ENCODE measurements at regions not wholly inside any gene's neighbourhood (a gene's known extent, or its start where the extent isn't known, plus 50 kb on each side); places are given as distances from the start of the nearest gene placed in this dataset.

DNA sequence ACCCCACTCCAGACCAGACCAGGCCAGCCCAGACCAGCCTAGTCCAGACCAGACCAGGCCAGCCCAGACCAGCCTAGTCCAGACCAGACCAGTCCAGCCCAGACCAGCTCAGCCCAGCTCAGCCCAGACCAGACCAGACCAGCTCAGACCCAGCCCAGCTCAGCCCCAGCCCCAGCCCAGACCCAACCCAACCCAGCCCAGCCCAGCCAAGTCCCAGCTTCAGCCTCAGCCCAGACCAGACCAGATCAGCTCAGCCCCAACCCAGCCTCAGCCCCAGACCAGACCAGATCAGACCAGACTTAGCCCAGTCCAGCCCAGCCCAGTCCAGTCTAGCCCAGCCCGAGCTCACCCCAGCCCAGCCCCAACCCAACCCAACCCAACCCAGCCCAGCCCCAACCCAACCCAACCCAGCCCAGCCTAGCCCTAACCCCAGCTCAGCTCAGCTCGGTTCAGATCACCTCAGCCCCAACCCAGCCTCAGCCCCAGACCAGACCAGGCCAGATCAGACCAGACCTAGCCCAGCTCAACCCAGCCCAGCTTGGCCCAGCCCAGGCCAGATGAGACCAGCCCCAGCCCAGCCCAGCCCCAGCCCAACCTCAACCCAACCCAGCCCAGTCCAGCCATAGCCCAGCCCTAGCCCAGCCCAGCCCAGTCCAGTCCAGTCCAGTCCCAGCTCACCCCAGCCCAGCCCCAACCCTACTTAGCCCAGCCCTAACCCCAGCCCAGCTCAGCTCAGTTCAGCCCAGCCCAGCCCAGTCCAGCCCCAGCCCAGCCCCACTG is 204.7 kb downstream of the BCL11B start:
- Histone ChIP-seq H3K36me3 (no peaks in the 10 kb centered on the region), H3K4me3 (no peak overlapping the region), H3K4me1 (no peaks in the 10 kb centered on the region), H3K9me3 (peaks cover 0 to 36% (median 0%) of the 10 kb centered on the region in 4 donors), H3K27ac (no peak overlapping the region), H3K27me3 (no peaks in the 10 kb centered on the region)
- 100% methylated on average over 1 of the region's 2 CpGs for WGBS, 2 donors
- DNase-seq (ENCODE audit: low spot score in 2 of 2) = no peak
- TF ChIP-seq EP300 (IDR thresholded peaks at IDR 0.05) = no peak
- TF ChIP-seq POLR2A (IDR thresholded peaks at IDR 0.05) = no peak
- TF ChIP-seq, protein P1, sequence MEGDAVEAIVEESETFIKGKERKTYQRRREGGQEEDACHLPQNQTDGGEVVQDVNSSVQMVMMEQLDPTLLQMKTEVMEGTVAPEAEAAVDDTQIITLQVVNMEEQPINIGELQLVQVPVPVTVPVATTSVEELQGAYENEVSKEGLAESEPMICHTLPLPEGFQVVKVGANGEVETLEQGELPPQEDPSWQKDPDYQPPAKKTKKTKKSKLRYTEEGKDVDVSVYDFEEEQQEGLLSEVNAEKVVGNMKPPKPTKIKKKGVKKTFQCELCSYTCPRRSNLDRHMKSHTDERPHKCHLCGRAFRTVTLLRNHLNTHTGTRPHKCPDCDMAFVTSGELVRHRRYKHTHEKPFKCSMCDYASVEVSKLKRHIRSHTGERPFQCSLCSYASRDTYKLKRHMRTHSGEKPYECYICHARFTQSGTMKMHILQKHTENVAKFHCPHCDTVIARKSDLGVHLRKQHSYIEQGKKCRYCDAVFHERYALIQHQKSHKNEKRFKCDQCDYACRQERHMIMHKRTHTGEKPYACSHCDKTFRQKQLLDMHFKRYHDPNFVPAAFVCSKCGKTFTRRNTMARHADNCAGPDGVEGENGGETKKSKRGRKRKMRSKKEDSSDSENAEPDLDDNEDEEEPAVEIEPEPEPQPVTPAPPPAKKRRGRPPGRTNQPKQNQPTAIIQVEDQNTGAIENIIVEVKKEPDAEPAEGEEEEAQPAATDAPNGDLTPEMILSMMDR (IDR thresholded peaks at IDR 0.05) = no peak

- no peak overlapping the region for H3K27ac ChIP-seq
- no peak for DNase-seq (ENCODE audit: low spot score in 2 of 2)
- H3K27me3 ChIP-seq = no peaks in the 10 kb centered on the region
- no peaks in the 10 kb centered on the region for H3K36me3 ChIP-seq
- H3K4me3 ChIP-seq = no peak overlapping the region
- H3K9me3 ChIP-seq = peaks cover 0 to 36% (median 0%) of the 10 kb centered on the region in 4 donors
- TF ChIP-seq, protein P1 (IDR thresholded peaks at IDR 0.05) = no peak
- no peak for TF ChIP-seq POLR2A (IDR thresholded peaks at IDR 0.05)
- TF ChIP-seq EP300 (IDR thresholded peaks at IDR 0.05) = no peak
- H3K4me1 ChIP-seq = no peaks in the 10 kb centered on the region
- 93 to 94% methylated on average over 5 of the region's 5 CpGs for WGBS, 2 donors
Observed at GRCh38 chr14:99067927-99068326, 204.1 kb downstream of the BCL11B start.

DNA sequence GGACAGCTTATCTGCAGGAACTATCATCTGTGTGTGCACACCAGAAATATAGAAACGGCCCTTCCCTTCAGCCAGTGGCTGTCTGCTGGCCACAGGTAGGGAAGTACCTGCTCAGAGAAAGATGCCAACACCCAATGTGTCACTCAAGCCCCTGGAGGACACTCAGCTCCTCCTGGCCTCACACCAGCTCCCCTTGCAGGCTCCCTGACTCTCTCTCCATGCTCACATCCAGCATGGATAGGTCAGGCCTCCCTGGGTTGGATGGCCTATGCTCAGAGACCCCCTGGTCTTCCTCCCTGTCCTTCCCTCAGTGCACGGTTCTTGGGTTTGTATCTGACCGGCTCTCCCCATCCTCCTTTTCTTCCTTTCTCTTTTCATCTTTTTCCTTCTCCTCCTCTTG is 202.1 kb downstream of the BCL11B start:
- DNase-seq (ENCODE audit: low spot score in 2 of 2) = no peak
- Histone ChIP-seq H3K9me3 (peaks cover 0 to 46% (median 0%) of the 10 kb centered on the region in 4 donors), H3K27me3 (no peaks in the 10 kb centered on the region), H3K4me1 (no peaks in the 10 kb centered on the region), H3K36me3 (no peaks in the 10 kb centered on the region), H3K27ac (no peak overlapping the region), H3K4me3 (no peak overlapping the region)
- TF ChIP-seq EP300 (IDR thresholded peaks at IDR 0.05) (no peak), POLR2A (IDR thresholded peaks at IDR 0.05) (no peak)
- TF ChIP-seq, protein P1 (IDR thresholded peaks at IDR 0.05) = no peak
- WGBS, 2 donors = 64 to 76% methylated on average over 2 to 3 of the region's 3 CpGs

GRCh38 chr14:99072433-99072832 is 199.6 kb downstream of the BCL11B start:
- 88% methylated on average over 10 to 12 of the region's 12 CpGs for WGBS, 2 donors
- no peak for DNase-seq (ENCODE audit: low spot score in 2 of 2)

GRCh38 chr14:99072956-99073355 is 199.0 kb downstream of the BCL11B start:
- H3K4me1 ChIP-seq = no peaks in the 10 kb centered on the region
- TF ChIP-seq, protein P1 (IDR thresholded peaks at IDR 0.05) = no peak
- no peak for TF ChIP-seq EP300 (IDR thresholded peaks at IDR 0.05)
- no peak for TF ChIP-seq POLR2A (IDR thresholded peaks at IDR 0.05)
- no peak overlapping the region for H3K27ac ChIP-seq
- no peak overlapping the region for H3K4me3 ChIP-seq
- DNase-seq (ENCODE audit: low spot score in 2 of 2) = no peak
- WGBS, 2 donors = 81 to 83% methylated on average over 6 of the region's 6 CpGs
- no peaks in the 10 kb centered on the region for H3K36me3 ChIP-seq
- H3K27me3 ChIP-seq = no peaks in the 10 kb centered on the region
- H3K9me3 ChIP-seq = peaks cover 0 to 37% (median 0%) of the 10 kb centered on the region in 4 donors

More at GRCh38 chr14:99072433-99072832, 199.6 kb downstream of the BCL11B start:
- H3K36me3 ChIP-seq = no peaks in the 10 kb centered on the region
- peaks cover 0 to 43% (median 0%) of the 10 kb centered on the region in 4 donors for H3K9me3 ChIP-seq
- no peak overlapping the region for H3K27ac ChIP-seq
- H3K27me3 ChIP-seq = no peaks in the 10 kb centered on the region
- H3K4me1 ChIP-seq = no peaks in the 10 kb centered on the region
- TF ChIP-seq, protein P1 (IDR thresholded peaks at IDR 0.05) = no peak
- TF ChIP-seq POLR2A (IDR thresholded peaks at IDR 0.05) (no peak), EP300 (IDR thresholded peaks at IDR 0.05) (no peak)
- H3K4me3 ChIP-seq = no peak overlapping the region
